ENCODE measurements at regions not wholly inside any gene's neighbourhood (a gene's known extent, or its start where the extent isn't known, plus 50 kb on each side); places are given as distances from the start of the nearest gene placed in this dataset.

- WGBS, 2 donors: 54 to 58% methylated on average over 1 of the region's 1 CpG
- no peak overlapping the region for H3K4me3 ChIP-seq (ENCODE audit: low read depth, poor library complexity, severe bottlenecking)
- DNase-seq (ENCODE audit: low spot score in 2 of 2): no peak
- TF ChIP-seq CTCF (IDR thresholded peaks at IDR 0.05): no peak
- intact Hi-C loops (cut with DNase I; ENCODE audit: low total_unique reads): no loop called here
These were observed 293.1 kb downstream of the DMRTA1 start for GRCh38 chr9:22739712-22740111.

DNA sequence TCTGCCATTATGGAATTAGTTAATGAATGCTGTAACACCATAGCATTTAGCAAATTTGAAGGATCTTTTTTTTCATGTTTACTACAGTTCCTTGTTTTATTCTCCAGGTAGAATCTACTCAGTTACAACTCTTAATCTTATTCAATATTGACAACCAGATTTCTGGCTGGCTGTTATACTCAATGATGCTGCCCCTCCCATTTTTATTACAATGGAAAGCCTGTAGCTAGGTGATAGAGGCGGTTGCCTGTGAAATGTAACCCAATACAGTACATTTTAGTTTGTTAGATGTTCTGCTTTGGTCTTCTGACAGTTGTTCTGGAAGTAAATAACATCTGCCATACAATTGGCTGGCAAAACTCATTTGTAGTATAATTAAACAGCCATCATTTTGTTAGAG is 294.2 kb downstream of the DMRTA1 start:
- H3K4me3 ChIP-seq (ENCODE audit: low read depth, poor library complexity, severe bottlenecking): no peak overlapping the region
- no peak for DNase-seq (ENCODE audit: low spot score in 2 of 2)
- no peak for TF ChIP-seq POLR2A (IDR thresholded peaks at IDR 0.05)
- TF ChIP-seq CTCF (IDR thresholded peaks at IDR 0.05): no peak
- intact Hi-C loops (cut with DNase I; ENCODE audit: low total_unique reads): no loop called here
- WGBS, 2 donors: 62 to 63% methylated on average over 1 of the region's 1 CpG

DNA sequence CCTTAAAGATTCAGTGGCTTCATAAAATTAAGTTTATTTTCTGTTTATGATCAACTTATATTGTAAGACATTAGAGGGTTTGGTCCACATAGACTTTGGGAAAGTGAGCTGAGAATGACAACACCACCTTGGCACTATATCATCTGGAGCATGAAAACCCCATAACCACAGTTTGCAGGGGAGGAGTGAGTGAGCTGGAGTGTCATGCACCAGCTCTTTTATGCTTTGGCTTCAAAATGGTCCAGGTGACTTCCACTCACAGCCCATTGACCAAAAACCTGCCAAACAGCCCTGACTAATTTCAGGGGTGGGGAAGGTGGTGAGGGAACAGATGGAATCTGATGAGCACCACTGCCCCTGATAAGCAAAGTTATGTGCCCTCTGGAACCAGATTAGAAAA is 295.8 kb downstream of the DMRTA1 start:
- intact Hi-C loops (cut with DNase I; ENCODE audit: low total_unique reads): no loop called here
- no peak for TF ChIP-seq POLR2A (IDR thresholded peaks at IDR 0.05)
- no peak for TF ChIP-seq CTCF (IDR thresholded peaks at IDR 0.05)
- DNase-seq (ENCODE audit: low spot score in 2 of 2): no peak
- H3K4me3 ChIP-seq (ENCODE audit: low read depth, poor library complexity, severe bottlenecking): no peak overlapping the region

DNA sequence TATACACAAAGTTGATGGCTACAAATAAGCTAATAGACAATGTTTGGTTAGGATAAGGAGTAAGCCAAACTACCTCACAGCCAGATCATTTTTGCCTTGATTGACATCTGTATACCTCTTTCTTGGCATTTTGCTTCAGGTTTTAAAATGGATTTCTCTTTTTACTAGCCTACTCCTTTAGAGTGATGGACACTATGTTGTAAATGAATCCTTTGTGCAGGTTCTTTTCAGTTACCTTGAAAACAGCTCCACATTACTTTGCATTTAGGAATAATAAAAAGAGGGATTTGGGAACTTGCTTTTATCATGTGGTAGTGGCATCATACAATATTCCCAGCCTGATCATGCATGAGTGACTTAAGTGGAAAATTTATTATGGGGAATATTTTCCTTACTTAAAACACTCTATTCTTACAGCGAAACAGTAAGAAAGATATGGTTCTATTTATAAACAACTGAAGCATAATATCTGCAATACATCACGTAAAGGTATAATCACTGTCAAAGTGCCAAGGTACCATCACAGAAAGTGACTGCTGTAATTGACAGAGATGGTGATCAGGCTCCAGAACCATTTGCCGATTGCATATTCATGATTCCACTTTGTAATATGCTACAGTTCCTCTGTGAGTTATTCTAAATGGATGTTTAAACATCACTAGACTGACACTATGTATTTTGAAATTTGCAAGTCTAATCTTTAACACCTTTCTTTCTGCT is 327.0 kb downstream of the DMRTA1 start:
- no peak overlapping the region for H3K4me3 ChIP-seq (ENCODE audit: low read depth, poor library complexity, severe bottlenecking)
- WGBS, 2 donors: 83% methylated on average over 3 of the region's 3 CpGs
- TF ChIP-seq POLR2A (IDR thresholded peaks at IDR 0.05) (no peak), CTCF (IDR thresholded peaks at IDR 0.05) (no peak)
- intact Hi-C loops (cut with DNase I; ENCODE audit: low total_unique reads): no loop called here
- DNase-seq (ENCODE audit: low spot score in 2 of 2): no peak

- intact Hi-C loops (cut with DNase I; ENCODE audit: low total_unique reads): no loop called here
- WGBS, 2 donors: 75 to 76% methylated on average over 9 of the region's 9 CpGs
These were observed 343.7 kb downstream of the DMRTA1 start for GRCh38 chr9:22790329-22790728.

GRCh38 chr9:22808876-22809275 is 362.3 kb downstream of the DMRTA1 start:
- no peak overlapping the region for H3K4me3 ChIP-seq (ENCODE audit: low read depth, poor library complexity, severe bottlenecking)
- DNase-seq (ENCODE audit: low spot score in 2 of 2): no peak
- intact Hi-C loops (cut with DNase I; ENCODE audit: low total_unique reads): no loop called here
- 56 to 59% methylated on average over 1 of the region's 1 CpG for WGBS, 2 donors
- TF ChIP-seq CTCF (IDR thresholded peaks at IDR 0.05) (no peak), POLR2A (IDR thresholded peaks at IDR 0.05) (no peak)

More at GRCh38 chr9:22790329-22790728, 343.7 kb downstream of the DMRTA1 start:
- no peak for TF ChIP-seq POLR2A (IDR thresholded peaks at IDR 0.05)
- H3K4me3 ChIP-seq (ENCODE audit: low read depth, poor library complexity, severe bottlenecking): no peak overlapping the region
- no peak for DNase-seq (ENCODE audit: low spot score in 2 of 2)

Data from lower leg skin (tissue), 4 donors.